Transverse colon (tissue), 4 donors: ENCODE measurements at regions not wholly inside any gene's neighbourhood (a gene's known extent, or its start where the extent isn't known, plus 50 kb on each side); places are given as distances from the start of the nearest gene placed in this dataset.

ENCODE experiments used
- DNase-seq: peaks from one replicate; pipeline ENCODE4 v3.0.0-alpha.2; 2019
- H3K27ac ChIP-seq, 4 donors: fragments of 200-600 bp; sonication (generic); 2 replicates each; pipeline ENCODE4 v1.5.1; 2016 to 2018; ENCODE audit warnings: inconsistent platforms in 4 of 4
- H3K27me3 ChIP-seq: fragments of 200-600 bp; sonication (generic); 2 replicates; pipeline ENCODE4 v1.5.1; 2017; ENCODE audit warnings: inconsistent platforms
- H3K36me3 ChIP-seq, 4 donors: fragments of 200-600 bp; sonication (generic); 2 replicates each; pipeline ENCODE4 v1.5.1; 2017 to 2019; ENCODE audit warnings: inconsistent platforms in 4 of 4
- H3K4me1 ChIP-seq, 4 donors: fragments of 200-600 bp; sonication (generic); 2 replicates each; pipeline ENCODE4 v1.5.1; 2017 to 2020; ENCODE audit warnings: inconsistent platforms in 4 of 4
- H3K4me3 ChIP-seq, 4 donors: fragments of 200-600 bp; sonication (generic); 1 replicate in 1 of 4; 2 replicates in 3 of 4; pipeline versions ENCODE4 v1.5.1 to v1.6.1; 2017 to 2019; ENCODE audit warnings: inconsistent platforms in 4 of 4
- H3K9me3 ChIP-seq, 2 donors: fragments of 200-600 bp; sonication (generic); 2 replicates each; pipeline ENCODE4 v1.5.1; 2017 to 2019; ENCODE audit warnings: inconsistent platforms in 2 of 2
- EP300 ChIP-seq: sonication (generic); formaldehyde crosslinking; IDR thresholded peaks from one replicate; pipeline ENCODE4 v1.6.1; 2017; ENCODE audit warnings: antibody characterized with exemption, low read depth
- POLR2A ChIP-seq: fragments of 450-650 bp; IDR thresholded peaks from one replicate; pipeline ENCODE4 v1.6.1; 2016; ENCODE audit warnings: antibody characterized with exemption, mild to moderate bottlenecking, moderate library complexity
- POLR2AphosphoS5 ChIP-seq, 3 donors: sonication (generic); formaldehyde crosslinking; IDR thresholded peaks; one replicate each; pipeline ENCODE4 v1.6.1; 2016; ENCODE audit warnings: antibody characterized with exemption in 3 of 3
- WGBS, 2 donors: methylation state at CpG; one replicate each; pipeline ENCODE4 v1.1.5; 2018; ENCODE audit warnings: low coverage in 1 of 2; 5-methylcytosine and 5-hydroxymethylcytosine counted together
- in situ Hi-C, 4 donors: fragments of 200-750 bp; cut with MboI; loops; one replicate each; pipeline versions ENCODE4 v1.15.0 to v1.15.1; 2017; ENCODE audit warnings: low sequenced_read_pairs in 3 of 4, low pct_ligation_motif_present in 1 of 4, low pct_unique_long_range_greater_than_20kb in 1 of 4
- intact Hi-C: fragments of 100-400 bp; cut with DNase I; formaldehyde crosslinking; loops from one replicate; pipeline ENCODE4 v1.15.1; 2023; ENCODE audit warnings: low total_unique reads
- TF ChIP-seq, protein P1 (sequence below), 5 experiments: fragments of 200-600 bp in 3 of 5; fragments of 450-650 bp in 2 of 5; sonication (generic) in 3 of 5; IDR thresholded peaks; 1 replicate in 2 of 5; 2 replicates in 3 of 5; pipeline ENCODE4 v1.5.1; 2016 to 2017; ENCODE audit warnings: antibody characterized with exemption in 5 of 5, inconsistent platforms in 3 of 5, mild to moderate bottlenecking in 2 of 5, moderate library complexity in 1 of 5

DNA sequence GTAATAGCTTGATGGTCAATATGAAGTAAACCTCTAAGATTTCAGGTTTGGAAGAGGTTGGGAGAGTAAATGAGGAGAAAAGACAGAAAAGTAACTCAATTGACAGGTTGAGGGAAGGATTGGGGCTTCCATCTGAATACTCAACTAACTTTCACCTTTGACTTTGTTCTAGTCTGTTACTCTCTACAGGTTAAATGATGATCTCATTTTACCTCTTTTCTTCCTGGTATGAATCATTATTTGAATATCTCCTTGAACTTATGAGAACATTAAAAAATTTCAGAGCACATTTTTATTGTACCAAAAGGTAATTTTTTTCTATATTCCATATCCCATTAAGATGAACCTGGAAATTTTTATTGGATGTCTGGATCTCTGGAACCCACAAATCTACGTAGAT lies 87.9 kb upstream of the KCNH8 start:
- intact Hi-C loops (loop anchor here (5.0 kb wide), 1 partner anchor 257 kb away; no protein-coding TSS in a partner anchor), in situ Hi-C loops (loop anchor here in 3 of 4 donors (25.0 kb wide), 1 partner anchor 802 kb away; no protein-coding TSS in a partner anchor)
- WGBS, 2 donors, result 58 to 75% methylated on average over 1 of the region's 1 CpG
- DNase-seq, result no peak
- Histone ChIP-seq H3K4me1 (no peaks in the 10 kb centered on the region), H3K36me3 (no peaks in the 10 kb centered on the region), H3K4me3 (no peak overlapping the region), H3K9me3 (no peaks in the 10 kb centered on the region), H3K27me3 (no peaks in the 10 kb centered on the region), H3K27ac (no peak overlapping the region)
- TF ChIP-seq, protein P1, sequence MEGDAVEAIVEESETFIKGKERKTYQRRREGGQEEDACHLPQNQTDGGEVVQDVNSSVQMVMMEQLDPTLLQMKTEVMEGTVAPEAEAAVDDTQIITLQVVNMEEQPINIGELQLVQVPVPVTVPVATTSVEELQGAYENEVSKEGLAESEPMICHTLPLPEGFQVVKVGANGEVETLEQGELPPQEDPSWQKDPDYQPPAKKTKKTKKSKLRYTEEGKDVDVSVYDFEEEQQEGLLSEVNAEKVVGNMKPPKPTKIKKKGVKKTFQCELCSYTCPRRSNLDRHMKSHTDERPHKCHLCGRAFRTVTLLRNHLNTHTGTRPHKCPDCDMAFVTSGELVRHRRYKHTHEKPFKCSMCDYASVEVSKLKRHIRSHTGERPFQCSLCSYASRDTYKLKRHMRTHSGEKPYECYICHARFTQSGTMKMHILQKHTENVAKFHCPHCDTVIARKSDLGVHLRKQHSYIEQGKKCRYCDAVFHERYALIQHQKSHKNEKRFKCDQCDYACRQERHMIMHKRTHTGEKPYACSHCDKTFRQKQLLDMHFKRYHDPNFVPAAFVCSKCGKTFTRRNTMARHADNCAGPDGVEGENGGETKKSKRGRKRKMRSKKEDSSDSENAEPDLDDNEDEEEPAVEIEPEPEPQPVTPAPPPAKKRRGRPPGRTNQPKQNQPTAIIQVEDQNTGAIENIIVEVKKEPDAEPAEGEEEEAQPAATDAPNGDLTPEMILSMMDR (IDR thresholded peaks at IDR 0.05), result no peak
- no peak for TF ChIP-seq POLR2AphosphoS5 (IDR thresholded peaks at IDR 0.05)
- TF ChIP-seq EP300, result no peak
- TF ChIP-seq POLR2A, result no peak

DNA sequence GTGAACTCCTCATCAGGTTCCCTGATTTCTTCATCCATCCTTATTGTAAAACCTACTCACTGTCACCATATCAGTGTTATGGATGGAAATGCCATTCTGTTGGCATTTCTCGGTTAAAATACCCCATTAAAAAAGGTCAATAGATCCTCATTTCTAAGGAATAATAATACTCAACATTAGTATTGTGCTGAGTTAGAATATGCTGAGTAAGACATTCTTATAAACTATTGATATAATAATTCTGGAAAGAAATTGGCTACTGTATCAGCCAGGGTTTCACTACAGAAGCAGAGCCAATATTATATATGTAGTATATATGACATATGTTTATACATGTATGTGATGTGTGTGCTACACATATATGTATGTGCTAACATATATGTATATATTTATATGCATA lies 95.4 kb upstream of the KCNH8 start:
- no peaks in the 10 kb centered on the region for H3K27me3 ChIP-seq
- WGBS, 2 donors, result 93 to 100% methylated on average over 1 of the region's 1 CpG
- no peak overlapping the region for H3K27ac ChIP-seq
- H3K36me3 ChIP-seq, result no peaks in the 10 kb centered on the region
- H3K4me3 ChIP-seq, result no peak overlapping the region
- H3K9me3 ChIP-seq, result no peaks in the 10 kb centered on the region
- in situ Hi-C loops, result loop anchor here in 3 of 4 donors (25.0 kb wide), 1 partner anchor 809 kb away; no protein-coding TSS in a partner anchor
- no peaks in the 10 kb centered on the region for H3K4me1 ChIP-seq
- TF ChIP-seq, protein P1 (IDR thresholded peaks at IDR 0.05), result no peak
- no peak for TF ChIP-seq POLR2A
- TF ChIP-seq POLR2AphosphoS5 (IDR thresholded peaks at IDR 0.05), result no peak
- no peak for TF ChIP-seq EP300
- DNase-seq, result no peak
- intact Hi-C loops, result no loop called here

DNA sequence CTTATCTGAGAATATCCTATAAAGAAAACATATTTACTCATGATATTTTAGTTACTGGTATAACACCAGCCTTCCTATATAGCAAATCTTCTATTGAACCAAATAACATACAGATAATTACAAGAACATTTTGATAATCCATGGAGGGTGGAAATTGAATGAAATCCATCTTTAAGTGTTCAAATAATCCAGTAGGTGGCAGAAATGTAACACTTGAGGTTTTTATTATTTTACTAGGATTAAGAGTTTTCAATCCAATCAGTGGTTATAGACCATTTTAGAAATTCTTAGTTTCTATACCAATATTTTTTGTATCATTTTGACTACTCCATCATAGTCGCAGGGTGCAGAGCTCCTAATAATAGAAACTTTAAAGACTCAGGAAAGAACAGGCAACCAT lies 101.9 kb upstream of the KCNH8 start:
- no peak overlapping the region for H3K4me3 ChIP-seq
- no peaks in the 10 kb centered on the region for H3K9me3 ChIP-seq
- 60 to 77% methylated on average over 1 of the region's 1 CpG for WGBS, 2 donors
- in situ Hi-C loops (no loop called here), intact Hi-C loops (no loop called here)
- H3K36me3 ChIP-seq, result no peaks in the 10 kb centered on the region
- H3K27ac ChIP-seq, result no peak overlapping the region
- TF ChIP-seq, protein P1 (IDR thresholded peaks at IDR 0.05), result peak in 1 of 5 experiments; percentile 16
- TF ChIP-seq POLR2A, result no peak
- no peaks in the 10 kb centered on the region for H3K27me3 ChIP-seq
- no peaks in the 10 kb centered on the region for H3K4me1 ChIP-seq
- DNase-seq, result no peak

DNA sequence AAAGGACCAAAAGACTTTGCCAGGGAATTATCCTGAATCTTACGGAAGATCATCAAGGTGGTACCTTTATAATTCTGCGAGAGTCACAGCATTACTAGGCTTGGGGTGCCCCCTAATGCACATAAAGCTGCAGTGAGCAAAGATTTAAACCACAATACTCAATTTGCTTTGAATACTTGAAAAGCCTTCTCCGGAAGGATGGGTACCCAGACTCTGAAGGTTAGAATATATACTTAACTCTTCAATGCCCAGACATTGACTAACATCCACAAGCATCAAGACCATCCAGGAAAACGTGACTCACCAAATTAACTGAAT lies 117.8 kb upstream of the KCNH8 start:
- H3K4me1 ChIP-seq, result no peaks in the 10 kb centered on the region
- intact Hi-C loops (no loop called here), in situ Hi-C loops (no loop called here)
- WGBS, 2 donors, result 43 to 59% methylated on average over 4 of the region's 4 CpGs
- H3K27me3 ChIP-seq, result no peaks in the 10 kb centered on the region
- TF ChIP-seq, protein P1 (IDR thresholded peaks at IDR 0.05), result no peak
- TF ChIP-seq EP300 (no peak), POLR2AphosphoS5 (IDR thresholded peaks at IDR 0.05) (no peak), POLR2A (no peak)
- H3K27ac ChIP-seq, result no peak overlapping the region
- no peak for DNase-seq
- H3K9me3 ChIP-seq, result no peaks in the 10 kb centered on the region
- no peak overlapping the region for H3K4me3 ChIP-seq
- no peaks in the 10 kb centered on the region for H3K36me3 ChIP-seq
